IMR-90 (cell line): ENCODE measurements at regions not wholly inside any gene's neighbourhood (a gene's known extent, or its start where the extent isn't known, plus 50 kb on each side); places are given as distances from the start of the nearest gene placed in this dataset.

ENCODE experiments used
- ATAC-seq: fragments of 200-7000 bp; cut with Tn5 transposase; 2 replicates; pipeline ENCODE4 v1.9.1; 2020; ENCODE audit warnings: low read depth, mild to moderate bottlenecking, moderate library complexity
- BruUV-seq: library from RNA; stranded (reverse); fragments of 400-500 nt; replicated peaks from 2 replicates; lab custom pipeline; 2021; lab: Mats Ljungman, UMichigan
- CTCF ChIA-PET: fragments of 300-600 bp; formaldehyde crosslinking; extraction: SDS; loops from one replicate; lab custom pipeline; 2021; ENCODE audit warnings: antibody characterized with exemption; lab: Yijun Ruan, JAX
- POLR2A ChIA-PET: fragments of 300-600 bp; sonication (Branson Sonifier 250); formaldehyde crosslinking; loops from one replicate; lab custom pipeline; 2022; ENCODE audit warnings: antibody characterized with exemption; ENCODE audit not compliant: unreplicated experiment; lab: Charles Lee
- DNase-seq: peaks from one replicate; pipeline ENCODE4 v3.0.0; 2013
- H2AFZ ChIP-seq: replicated peaks from 2 replicates; pipeline ENCODE3; 2013; ENCODE audit warnings: low read length, mild to moderate bottlenecking; ENCODE audit not compliant: poor library complexity
- H2AK5ac ChIP-seq: 2 replicates; pipeline ENCODE4 v1.6.1; 2013; ENCODE audit warnings: low read depth, low read length, inconsistent platforms
- H2AK9ac ChIP-seq: replicated peaks from 2 replicates; pipeline ENCODE3; 2013; ENCODE audit warnings: mild to moderate bottlenecking, low read depth, low read length, moderate library complexity; ENCODE audit not compliant: poor library complexity
- H2BK120ac ChIP-seq: 2 replicates; pipeline ENCODE4 v1.6.1; 2013; ENCODE audit warnings: low read depth, low read length, inconsistent platforms
- H2BK15ac ChIP-seq: 3 replicates; pipeline ENCODE4 v1.6.1; 2013; ENCODE audit warnings: low read depth, low read length, inconsistent platforms
- H2BK20ac ChIP-seq: 2 replicates; pipeline ENCODE4 v1.6.1; 2013; ENCODE audit warnings: low read depth, mild to moderate bottlenecking, inconsistent platforms, low read length, moderate library complexity
- H2BK5ac ChIP-seq: 2 replicates; pipeline ENCODE4 v1.6.1; 2013; ENCODE audit warnings: mild to moderate bottlenecking, low read depth, low read length, inconsistent platforms; ENCODE audit not compliant: poor library complexity, severe bottlenecking
- H3K14ac ChIP-seq: replicated peaks from 2 replicates; pipeline ENCODE4 v1.6.1; 2013; ENCODE audit warnings: low read depth, low read length, inconsistent platforms
- H3K18ac ChIP-seq: 2 replicates; pipeline ENCODE4 v1.6.1; 2013; ENCODE audit warnings: low read depth, low read length, control low read depth
- H3K23ac ChIP-seq: 2 replicates; pipeline ENCODE4 v1.6.1; 2013; ENCODE audit warnings: low read depth, low read length, inconsistent platforms
- H3K27ac ChIP-seq: 2 replicates; pipeline ENCODE4 v1.5.1; 2013; ENCODE audit warnings: mild to moderate bottlenecking, control low read depth, low read length; ENCODE audit not compliant: insufficient read depth
- H3K27me3 ChIP-seq: 2 replicates; pipeline ENCODE4 v1.6.1; 2013; ENCODE audit warnings: low read length; ENCODE audit not compliant: control insufficient read depth, insufficient read depth
- H3K36me3 ChIP-seq: 2 replicates; pipeline ENCODE4 v1.6.1; 2013; ENCODE audit warnings: low read length, mixed read lengths; ENCODE audit not compliant: control insufficient read depth, insufficient read depth
- H3K4ac ChIP-seq: 2 replicates; pipeline ENCODE4 v1.6.1; 2013; ENCODE audit warnings: low read depth, low read length, inconsistent platforms
- H3K4me1 ChIP-seq: 2 replicates; pipeline ENCODE4 v1.6.1; 2013; ENCODE audit warnings: low read length, mixed read lengths; ENCODE audit not compliant: control insufficient read depth, insufficient read depth
- H3K4me2 ChIP-seq: 2 replicates; pipeline ENCODE4 v1.6.1; 2013; ENCODE audit warnings: low read depth, mild to moderate bottlenecking, control low read depth, low read length, moderate library complexity
- H3K4me3 ChIP-seq: 2 replicates; pipeline ENCODE4 v1.5.1; 2013; ENCODE audit warnings: low read depth, mild to moderate bottlenecking, control low read depth, low read length, moderate library complexity; ENCODE audit not compliant: insufficient read depth
- H3K56ac ChIP-seq: 2 replicates; pipeline ENCODE4 v1.6.1; 2013; ENCODE audit warnings: low read length, inconsistent platforms; ENCODE audit not compliant: insufficient read depth; ENCODE audit errors: extremely low read depth
- H3K79me1 ChIP-seq, 2 experiments: 2 replicates each; pipeline ENCODE4 v1.6.1; 2013; ENCODE audit warnings: low read length in 2 of 2, inconsistent platforms in 1 of 2, low read depth in 1 of 2
- H3K9ac ChIP-seq: 2 replicates; pipeline ENCODE4 v1.6.1; 2013; ENCODE audit warnings: low read depth, low read length, control low read depth
- H3K9me1 ChIP-seq: 2 replicates; pipeline ENCODE4 v1.6.1; 2013; ENCODE audit warnings: low read length, inconsistent platforms; ENCODE audit not compliant: insufficient read depth
- H3K9me3 ChIP-seq: 2 replicates; pipeline ENCODE4 v1.6.1; 2013; ENCODE audit warnings: low read length; ENCODE audit not compliant: control insufficient read depth, insufficient read depth
- H4K20me1 ChIP-seq: 2 replicates; pipeline ENCODE4 v1.6.1; 2013; ENCODE audit warnings: low read length, inconsistent platforms; ENCODE audit not compliant: insufficient read depth
- H4K5ac ChIP-seq: 2 replicates; pipeline ENCODE4 v1.6.1; 2013; ENCODE audit warnings: mild to moderate bottlenecking, low read depth, low read length, control low read depth
- H4K8ac ChIP-seq, 2 experiments: 2 replicates each; pipeline ENCODE4 v1.6.1; 2013; ENCODE audit warnings: low read depth in 2 of 2, low read length in 2 of 2, control low read depth in 1 of 2, inconsistent platforms in 1 of 2
- H4K91ac ChIP-seq: 2 replicates; pipeline ENCODE4 v1.6.1; 2013; ENCODE audit warnings: low read depth, low read length, inconsistent platforms; ENCODE audit not compliant: insufficient read depth
- BHLHE40 ChIP-seq: fragments of 150-350 bp; IDR thresholded peaks from 2 replicates; pipeline ENCODE4 v1.6.1; 2016; ENCODE audit warnings: mild to moderate bottlenecking, low read depth, low read length
- CEBPB ChIP-seq: IDR thresholded peaks from 2 replicates; pipeline ENCODE4 v1.6.1; 2012; ENCODE audit warnings: low read depth, low read length, improper control_type of control experiment
- CHD1 ChIP-seq: IDR thresholded peaks from 2 replicates; pipeline ENCODE4 v1.6.1; 2012; ENCODE audit warnings: low read depth, low read length, improper control_type of control experiment
- CTCF ChIP-seq: conservative IDR thresholded peaks from 2 replicates; pipeline ENCODE4 v1.5.1; 2012; ENCODE audit warnings: mild to moderate bottlenecking, low read depth, low read length, improper control_type of control experiment
- ELK1 ChIP-seq: fragments of 150-350 bp; IDR thresholded peaks from 2 replicates; pipeline ENCODE4 v1.6.1; 2016; ENCODE audit warnings: low read depth, mild to moderate bottlenecking, low read length, moderate library complexity, borderline replicate concordance
- FOS ChIP-seq: fragments of 150-350 bp; IDR thresholded peaks from 2 replicates; pipeline ENCODE4 v1.6.1; 2016; ENCODE audit warnings: low read depth, low read length
- MAFK ChIP-seq: IDR thresholded peaks from 2 replicates; pipeline ENCODE4 v1.6.1; 2012; ENCODE audit warnings: low read depth, low read length, improper control_type of control experiment
- MAZ ChIP-seq: IDR thresholded peaks from 2 replicates; pipeline ENCODE4 v1.6.1; 2012; ENCODE audit warnings: low read depth, mild to moderate bottlenecking, low read length, improper control_type of control experiment, moderate library complexity, borderline replicate concordance
- MXI1 ChIP-seq: IDR thresholded peaks from 2 replicates; pipeline ENCODE4 v1.6.1; 2012; ENCODE audit warnings: low read depth, mild to moderate bottlenecking, low read length, moderate library complexity, borderline replicate concordance
- NFE2L2 ChIP-seq: fragments of 150-350 bp; IDR thresholded peaks from 2 replicates; pipeline ENCODE4 v1.6.1; 2016; ENCODE audit warnings: low read depth, mild to moderate bottlenecking, low read length
- POLR2A ChIP-seq: IDR thresholded peaks from 2 replicates; pipeline ENCODE4 v1.6.1; 2012; ENCODE audit warnings: mild to moderate bottlenecking, low read depth, low read length
- RAD21 ChIP-seq: IDR thresholded peaks from 2 replicates; pipeline ENCODE4 v1.6.1; 2012; ENCODE audit warnings: low read length, improper control_type of control experiment
- RCOR1 ChIP-seq: IDR thresholded peaks from 2 replicates; pipeline ENCODE4 v1.6.1; 2012; ENCODE audit warnings: mild to moderate bottlenecking, low read length, improper control_type of control experiment; ENCODE audit not compliant: insufficient replicate concordance
- RFX5 ChIP-seq: IDR thresholded peaks from 2 replicates; pipeline ENCODE4 v1.8.0; 2012; ENCODE audit warnings: low read depth, mild to moderate bottlenecking, low read length, moderate library complexity
- SMC3 ChIP-seq: fragments of 150-350 bp; IDR thresholded peaks from 2 replicates; pipeline ENCODE4 v1.6.1; 2016; ENCODE audit warnings: low read depth, mild to moderate bottlenecking, antibody characterized with exemption, low read length, moderate library complexity
- USF2 ChIP-seq: fragments of 150-350 bp; IDR thresholded peaks from 2 replicates; pipeline ENCODE4 v1.6.1; 2017; ENCODE audit warnings: mild to moderate bottlenecking, antibody characterized with exemption, low read length, low read depth
- WGBS, 2 experiments: methylation state at CpG; one replicate each; pipeline versions ENCODE4 v1.1.5 to v1.1.7; 2013; ENCODE audit warnings: missing lambda C conversion rate in 2 of 2; ENCODE audit not compliant: insufficient read length in 1 of 2; ENCODE audit errors: extremely low coverage in 2 of 2; 5-methylcytosine and 5-hydroxymethylcytosine counted together
- dilution Hi-C: fragments of 300-500 bp; cut with HindIII; formaldehyde crosslinking; loops from one replicate; pipeline ENCODE4 v1.14.3; 2018; ENCODE audit warnings: low sequenced_read_pairs; ENCODE audit not compliant: unreplicated experiment
- in situ Hi-C: fragments of 300-500 bp; cut with MboI; formaldehyde crosslinking; loops from 3 replicates; pipeline ENCODE4 v1.14.3; 2019; ENCODE audit warnings: low sequenced_read_pairs, inconsistent platforms, mixed read lengths
- intact Hi-C: fragments of 100-400 bp; cut with micrococcal nuclease; formaldehyde crosslinking; loops from 2 replicates; pipeline ENCODE4 v1.10.0; 2022

- dilution Hi-C loops (no loop called here), intact Hi-C loops (no loop called here), in situ Hi-C loops (no loop called here)
- TF ChIP-seq RAD21: no peak
- no peak for TF ChIP-seq BHLHE40
- TF ChIP-seq CEBPB: no peak
- TF ChIP-seq CHD1: no peak
- no peak for TF ChIP-seq RCOR1
- no peak for TF ChIP-seq MAZ
- TF ChIP-seq SMC3: no peak
- no peak for TF ChIP-seq MAFK
- no peak for TF ChIP-seq MXI1
- no peak for TF ChIP-seq POLR2A
- TF ChIP-seq FOS: no peak
- no peak for TF ChIP-seq ELK1
- TF ChIP-seq RFX5: no peak
- TF ChIP-seq USF2: no peak
- no peak for TF ChIP-seq CTCF
- TF ChIP-seq NFE2L2: no peak
- H4K8ac ChIP-seq: no peak overlapping the region
- H3K4me3 ChIP-seq: no peak overlapping the region
- ATAC-seq (no peak), DNase-seq (no peak)
- H2BK120ac ChIP-seq: no peak overlapping the region
- no peak overlapping the region for H2AK9ac ChIP-seq
- no CpG with 5 or more reads among the region's 3 CpGs for WGBS, 2 experiments
- H3K18ac ChIP-seq: no peak overlapping the region
- no peak overlapping the region for H2BK5ac ChIP-seq
- H3K9me3 ChIP-seq: no peaks in the 10 kb centered on the region
- no peaks in the 10 kb centered on the region for H3K4me1 ChIP-seq
- H3K27me3 ChIP-seq: no peaks in the 10 kb centered on the region
- ChIA-PET CTCF (no interaction called here), POLR2A (no interaction called here)
- no peaks in the 10 kb centered on the region for H3K36me3 ChIP-seq
- no TSS peak for BruUV-seq
- no peak overlapping the region for H2AFZ ChIP-seq
- H3K9me1 ChIP-seq: no peaks in the 10 kb centered on the region
- no peak overlapping the region for H3K9ac ChIP-seq
- no peak overlapping the region for H4K5ac ChIP-seq
- no peak overlapping the region for H3K4ac ChIP-seq
- H3K79me1 ChIP-seq: no peaks in the 10 kb centered on the region
- no peak overlapping the region for H3K27ac ChIP-seq
- no peak overlapping the region for H3K14ac ChIP-seq
- no peak overlapping the region for H3K23ac ChIP-seq
- no peak overlapping the region for H2BK20ac ChIP-seq
- no peaks in the 10 kb centered on the region for H4K20me1 ChIP-seq
- H3K56ac ChIP-seq: no peak overlapping the region
- H2BK15ac ChIP-seq: no peak overlapping the region
- no peak overlapping the region for H4K91ac ChIP-seq
- H2AK5ac ChIP-seq: no peak overlapping the region
- H3K4me2 ChIP-seq: no peak overlapping the region
These were observed 130.4 kb upstream of the PREP start for GRCh38 chr6:105533301-105533700.
